H1 (cell line): ENCODE measurements at regions not wholly inside any gene's neighbourhood (a gene's known extent, or its start where the extent isn't known, plus 50 kb on each side); places are given as distances from the start of the nearest gene placed in this dataset.

Experiments used
- CTCF ChIA-PET: fragments of 300-600 bp; sonication (Branson Sonifier 250); formaldehyde crosslinking; loops from one replicate; lab custom pipeline; 2021; ENCODE audit not compliant: partially characterized antibody; lab: Charles Lee
- POLR2A ChIA-PET: fragments of 300-600 bp; sonication (Branson Sonifier 250); formaldehyde crosslinking; loops from one replicate; lab custom pipeline; 2021; ENCODE audit warnings: inconsistent platforms; ENCODE audit not compliant: partially characterized antibody; lab: Charles Lee
- DNase-seq, 2 experiments: peaks; one replicate each; pipeline versions ENCODE4 v3.0.0 to v3.0.0-alpha.2; 2010 to 2022; ENCODE audit warnings: low spot score in 2 of 2, low read depth in 1 of 2, mixed read lengths in 1 of 2
- FAIRE-seq: peaks from 2 replicates; lab custom pipeline; 2011; peaks lifted over from hg19 to GRCh38; lab: Jason Lieb, UNC
- H2AFZ ChIP-seq: 2 replicates; pipeline ENCODE4 v1.8.1; 2012; ENCODE audit warnings: low read length, inconsistent platforms
- H2AK5ac ChIP-seq: 2 replicates; pipeline ENCODE4 v1.6.1; 2013; ENCODE audit warnings: low read depth, low read length
- H2BK120ac ChIP-seq: replicated peaks from 2 replicates; pipeline ENCODE3; 2013; ENCODE audit warnings: low read depth, low read length, inconsistent platforms
- H2BK12ac ChIP-seq: 2 replicates; pipeline ENCODE4 v1.6.1; 2013; ENCODE audit warnings: low read depth, low read length
- H2BK15ac ChIP-seq: 2 replicates; pipeline ENCODE4 v1.6.1; 2013; ENCODE audit warnings: low read length
- H2BK20ac ChIP-seq: 2 replicates; pipeline ENCODE4 v1.6.1; 2013; ENCODE audit warnings: low read length
- H2BK5ac ChIP-seq: 2 replicates; pipeline ENCODE4 v1.6.1; 2013; ENCODE audit warnings: low read depth, low read length
- H3K14ac ChIP-seq: 2 replicates; pipeline ENCODE4 v1.6.1; 2013; ENCODE audit warnings: inconsistent platforms; ENCODE audit not compliant: insufficient read length
- H3K18ac ChIP-seq: 2 replicates; pipeline ENCODE4 v1.6.1; 2013; ENCODE audit warnings: low read length; ENCODE audit errors: extremely low read depth
- H3K23ac ChIP-seq: 2 replicates; pipeline ENCODE4 v1.6.1; 2013; ENCODE audit warnings: inconsistent platforms; ENCODE audit not compliant: insufficient read length
- H3K23me2 ChIP-seq: 2 replicates; pipeline ENCODE4 v1.6.1; 2013; ENCODE audit warnings: low read depth, low read length
- H3K27ac ChIP-seq: 2 replicates; pipeline ENCODE4 v1.6.1; 2011; ENCODE audit warnings: low read depth, low read length, inconsistent platforms
- H3K27me3 ChIP-seq, 4 experiments: replicated peaks in 1 of 4; 1 replicate in 1 of 4; 2 replicates in 3 of 4; pipeline versions ENCODE4 v1.6.1 to v1.8.1; 2011 to 2013; ENCODE audit warnings: low read length in 3 of 4, mild to moderate bottlenecking in 3 of 4, inconsistent platforms in 2 of 4, mixed read lengths in 2 of 4, moderate library complexity in 1 of 4; ENCODE audit not compliant: control insufficient read depth in 3 of 4, insufficient read depth in 3 of 4; ENCODE audit errors: extremely low read depth in 1 of 4
- H3K36me3 ChIP-seq, 4 experiments: 2 replicates each; pipeline versions ENCODE4 v1.6.1 to v1.8.1; 2011 to 2013; ENCODE audit warnings: mild to moderate bottlenecking in 4 of 4, low read length in 3 of 4, moderate library complexity in 2 of 4, control low read depth in 1 of 4, inconsistent platforms in 1 of 4; ENCODE audit not compliant: insufficient read depth in 4 of 4, control insufficient read depth in 2 of 4
- H3K4ac ChIP-seq: replicated peaks from 2 replicates; pipeline ENCODE3; 2013; ENCODE audit warnings: low read length, low read depth, mixed read lengths, inconsistent platforms; ENCODE audit not compliant: insufficient read length
- H3K4me1 ChIP-seq, 4 experiments: replicated peaks in 1 of 4; 1 replicate in 1 of 4; 2 replicates in 3 of 4; pipeline versions ENCODE4 v1.6.1 to v1.8.1; 2011 to 2013; ENCODE audit warnings: low read length in 3 of 4, inconsistent platforms in 2 of 4, mixed read lengths in 1 of 4; ENCODE audit not compliant: insufficient read depth in 4 of 4, control insufficient read depth in 3 of 4
- H3K4me2 ChIP-seq, 2 experiments: 2 replicates each; pipeline versions ENCODE4 v1.6.1 to v1.8.1; 2011 to 2013; ENCODE audit warnings: low read depth in 2 of 2, low read length in 2 of 2, control low read depth in 1 of 2, inconsistent platforms in 1 of 2, mild to moderate bottlenecking in 1 of 2; ENCODE audit not compliant: insufficient read depth in 1 of 2
- H3K4me3 ChIP-seq, 4 experiments: fragments of 200-600, 300-600 bp in 1 of 4; sonication (generic), shearing (Covaris generic), sonication (Bioruptor Twin) in 1 of 4; 2 replicates each; pipeline versions ENCODE4 v1.5.1 to v1.8.1; 2011 to 2016; ENCODE audit warnings: low read length in 4 of 4, low read depth in 3 of 4, control low read depth in 2 of 4, inconsistent platforms in 2 of 4, mild to moderate bottlenecking in 2 of 4, mixed read lengths in 1 of 4, moderate library complexity in 1 of 4; ENCODE audit not compliant: insufficient read depth in 2 of 4; ENCODE audit errors: extremely low read depth in 1 of 4
- H3K56ac ChIP-seq: replicated peaks from 2 replicates; pipeline ENCODE3; 2013; ENCODE audit warnings: low read depth, mild to moderate bottlenecking, mixed read lengths, low read length, inconsistent platforms; ENCODE audit not compliant: insufficient read length
- H3K79me1 ChIP-seq: 2 replicates; pipeline ENCODE4 v1.6.1; 2013; ENCODE audit warnings: low read depth, low read length, control low read depth
- H3K79me2 ChIP-seq, 2 experiments: 2 replicates each; pipeline versions ENCODE4 v1.6.1 to v1.8.1; 2012 to 2013; ENCODE audit warnings: low read length in 2 of 2, mild to moderate bottlenecking in 2 of 2, inconsistent platforms in 1 of 2; ENCODE audit not compliant: insufficient read depth in 2 of 2, control insufficient read depth in 1 of 2
- H3K9ac ChIP-seq, 4 experiments: replicated peaks in 1 of 4; 1 replicate in 1 of 4; 2 replicates in 3 of 4; pipeline versions ENCODE4 v1.6.1 to v1.8.1; 2011 to 2013; ENCODE audit warnings: low read depth in 3 of 4, low read length in 3 of 4, control low read depth in 2 of 4, mild to moderate bottlenecking in 2 of 4, moderate library complexity in 2 of 4, inconsistent platforms in 1 of 4; ENCODE audit errors: extremely low read depth in 1 of 4
- H3K9me3 ChIP-seq, 2 experiments: 2 replicates each; pipeline versions ENCODE4 v1.6.1 to v1.8.1; 2012 to 2013; ENCODE audit warnings: mild to moderate bottlenecking in 2 of 2, moderate library complexity in 2 of 2, control low read depth in 1 of 2, inconsistent platforms in 1 of 2, low read depth in 1 of 2, low read length in 1 of 2, mixed read lengths in 1 of 2; ENCODE audit not compliant: insufficient read depth in 2 of 2
- H4K20me1 ChIP-seq, 2 experiments: replicated peaks in 1 of 2; 2 replicates each; pipeline versions ENCODE3 to v1.8.1; 2011 to 2013; ENCODE audit warnings: inconsistent platforms in 2 of 2, low read length in 2 of 2, mild to moderate bottlenecking in 1 of 2; ENCODE audit not compliant: insufficient read depth in 2 of 2, control insufficient read depth in 1 of 2
- H4K5ac ChIP-seq: 2 replicates; pipeline ENCODE4 v1.6.1; 2013; ENCODE audit warnings: low read length, low read depth, mixed read lengths, inconsistent platforms; ENCODE audit not compliant: insufficient read length
- H4K8ac ChIP-seq: 2 replicates; pipeline ENCODE4 v1.8.0; 2013; ENCODE audit warnings: mild to moderate bottlenecking, moderate library complexity, low read length, inconsistent platforms; ENCODE audit not compliant: insufficient read depth; ENCODE audit errors: extremely low read depth
- H4K91ac ChIP-seq: replicated peaks from 2 replicates; pipeline ENCODE3; 2013; ENCODE audit warnings: low read length, mixed read lengths, inconsistent platforms; ENCODE audit not compliant: insufficient read length
- ATF3 ChIP-seq: IDR thresholded peaks from 2 replicates; pipeline ENCODE4 v1.6.1; 2011; ENCODE audit warnings: low read depth, mild to moderate bottlenecking, low read length; ENCODE audit not compliant: insufficient read depth
- CBX8 ChIP-seq: fragments of 300-800, 300-1000 bp; sonication (generic); IDR thresholded peaks from 2 replicates; pipeline ENCODE4 v1.7.1; 2016; ENCODE audit warnings: low read depth, low read length, borderline replicate concordance
- CEBPB ChIP-seq: IDR thresholded peaks from 2 replicates; pipeline ENCODE4 v1.6.1; 2012; ENCODE audit warnings: low read depth, low read length
- CREB1 ChIP-seq: IDR thresholded peaks from 2 replicates; pipeline ENCODE4 v1.6.1; 2012; ENCODE audit warnings: inconsistent platforms
- CTCF ChIP-seq, 3 experiments: IDR thresholded peaks; 1 replicate in 2 of 3; 2 replicates in 1 of 3; pipeline versions ENCODE4 v1.5.1 to v1.6.1; 2011; ENCODE audit warnings: low read length in 3 of 3, mild to moderate bottlenecking in 3 of 3, inconsistent platforms in 2 of 3, low read depth in 1 of 3, moderate library complexity in 1 of 3; ENCODE audit not compliant: insufficient read depth in 1 of 3; ENCODE audit errors: control extremely low read depth in 1 of 3
- EP300 ChIP-seq, 2 experiments: IDR thresholded peaks; 1 replicate in 1 of 2; 2 replicates in 1 of 2; pipeline ENCODE4 v1.6.1; 2011 to 2012; ENCODE audit warnings: low read depth in 2 of 2, low read length in 2 of 2, mild to moderate bottlenecking in 2 of 2, borderline replicate concordance in 1 of 2, inconsistent platforms in 1 of 2, moderate library complexity in 1 of 2
- PHF8 ChIP-seq: fragments of 200-600 bp; sonication (generic); conservative IDR thresholded peaks from 2 replicates; pipeline ENCODE4 v1.7.1; 2012; ENCODE audit warnings: low read depth, mild to moderate bottlenecking, inconsistent platforms, low read length, moderate library complexity
- SP4 ChIP-seq: IDR thresholded peaks from 2 replicates; pipeline ENCODE4 v1.6.1; 2012; ENCODE audit warnings: low read length, inconsistent platforms
- USF2 ChIP-seq: IDR thresholded peaks from 2 replicates; pipeline ENCODE4 v1.6.1; 2011; ENCODE audit warnings: low read length, improper control_type of control experiment
- WGBS, 2 experiments: shearing (Covaris generic) in 1 of 2; methylation state at CpG; one replicate each; pipeline versions ENCODE4 v1.1.6 to v1.1.7; 2013 to 2015; ENCODE audit warnings: low lambda C conversion rate in 2 of 2, mixed read lengths in 2 of 2, inconsistent platforms in 1 of 2, low coverage in 1 of 2, missing lambda C conversion rate in 1 of 2; ENCODE audit not compliant: insufficient replicate concordance in 2 of 2, insufficient coverage in 1 of 2, insufficient read length in 1 of 2; ENCODE audit errors: extremely low coverage in 1 of 2, missing lambda C conversion rate in 1 of 2; 5-methylcytosine and 5-hydroxymethylcytosine counted together

GRCh38 chr5:105508519-105508918 lies 1945.9 kb upstream of the NUDT12 start:
- Histone ChIP-seq H3K4ac (no peak overlapping the region), H4K20me1 (no peaks in the 10 kb centered on the region), H3K9ac (no peak overlapping the region), H3K14ac (no peak overlapping the region), H2BK20ac (no peak overlapping the region), H3K23ac (no peak overlapping the region), H3K79me2 (no peaks in the 10 kb centered on the region), H4K8ac (no peak overlapping the region), H3K23me2 (no peaks in the 10 kb centered on the region), H3K79me1 (no peaks in the 10 kb centered on the region), H2BK15ac (no peak overlapping the region), H3K56ac (no peak overlapping the region), H2BK120ac (no peak overlapping the region), H4K5ac (no peak overlapping the region), H2BK5ac (no peak overlapping the region), H3K36me3 (no peaks in the 10 kb centered on the region), H2AK5ac (no peak overlapping the region), H3K27ac (no peak overlapping the region), H3K27me3 (peaks cover 0 to 1% (median 0%) of the 10 kb centered on the region in 4 experiments; a peak in 1 of 7 replicates), H3K18ac (no peak overlapping the region), H3K4me1 (no peaks in the 10 kb centered on the region), H3K4me2 (no peak overlapping the region), H3K4me3 (no peak overlapping the region), H3K9me3 (no peaks in the 10 kb centered on the region), H4K91ac (no peak overlapping the region), H2BK12ac (no peak overlapping the region), H2AFZ (no peak overlapping the region)
- 85% methylated on average over 2 of the region's 2 CpGs; no CpG with 5 or more reads in 1 of the 2 experiments for WGBS, 2 experiments
- ChIA-PET POLR2A (no interaction called here), CTCF (interaction anchor here (0.7 to 0.9 kb wide), 2 partner anchors 50 to 178 kb away, joined by 3 read pairs; no protein-coding TSS in a partner anchor)
- DNase-seq = no peak
- no peak for FAIRE-seq
- TF ChIP-seq PHF8 (no peak), CBX8 (no peak), CTCF (IDR thresholded peaks at IDR 0.05; ENCODE audit: control extremely low read depth in 1 of 3, insufficient read depth in 1 of 3, low read depth in 1 of 3, low read length in 3 of 3) (no peak), SP4 (no peak), USF2 (no peak), EP300 (IDR thresholded peaks at IDR 0.05; ENCODE audit: borderline replicate concordance in 1 of 2, low read depth in 2 of 2, low read length in 2 of 2) (no peak), CEBPB (no peak), CREB1 (no peak), ATF3 (no peak)
